ENCODE measurements at regions not wholly inside any gene's neighbourhood (a gene's known extent, or its start where the extent isn't known, plus 50 kb on each side); places are given as distances from the start of the nearest gene placed in this dataset.

- Histone ChIP-seq H3K27me3 (ENCODE audit: insufficient read depth, low read length) (no peaks in the 10 kb centered on the region), H3K9me3 (ENCODE audit: control insufficient read depth, low read depth, low read length) (no peaks in the 10 kb centered on the region), H2AK5ac (ENCODE audit: insufficient read length, low read length) (no peak overlapping the region), H3K4me2 (ENCODE audit: insufficient read depth, insufficient read length, low read length) (no peak overlapping the region), H3K4ac (ENCODE audit: low read depth, low read length) (no peak overlapping the region), H4K91ac (ENCODE audit: insufficient read length, low read depth, low read length) (no peak overlapping the region), H3K18ac (ENCODE audit: insufficient read length, low read depth, low read length) (no peak overlapping the region), H3K79me1 (ENCODE audit: insufficient read depth, low read depth, low read length, poor library complexity, severe bottlenecking) (no peaks in the 10 kb centered on the region), H2BK5ac (ENCODE audit: insufficient read length, low read length) (no peak overlapping the region), H3K14ac (ENCODE audit: insufficient read depth, low read length) (no peak overlapping the region), H3K79me2 (ENCODE audit: insufficient read depth, low read length) (no peaks in the 10 kb centered on the region), H2AFZ (ENCODE audit: low read length) (no peak overlapping the region), H2BK12ac (ENCODE audit: insufficient read length, low read depth, low read length) (no peak overlapping the region), H3K23ac (ENCODE audit: insufficient read length, low read depth, low read length) (no peak overlapping the region), H2BK15ac (ENCODE audit: low read depth, low read length) (no peak overlapping the region), H2BK20ac (ENCODE audit: low read depth, low read length, poor library complexity, severe bottlenecking) (no peak overlapping the region), H3K27ac (ENCODE audit: insufficient read length, low read depth, low read length) (no peak overlapping the region), H3K9ac (ENCODE audit: extremely low read depth, insufficient read length, low read length) (no peak overlapping the region), H4K5ac (ENCODE audit: insufficient read length, low read depth, low read length) (no peak overlapping the region), H3K23me2 (ENCODE audit: insufficient read length, low read depth, low read length, poor library complexity, severe bottlenecking) (no peaks in the 10 kb centered on the region), H3T11ph (ENCODE audit: low read length) (no peak overlapping the region), H2BK120ac (ENCODE audit: low read depth, low read length, poor library complexity, severe bottlenecking) (no peak overlapping the region), H3K56ac (ENCODE audit: insufficient read length, low read depth, low read length) (no peak overlapping the region), H3K4me1 (ENCODE audit: insufficient read depth, low read length) (no peaks in the 10 kb centered on the region), H4K8ac (replicated peaks; ENCODE audit: insufficient read length, low read depth, low read length) (no peak overlapping the region), H4K20me1 (ENCODE audit: control insufficient read depth, insufficient read depth, insufficient read length) (no peaks in the 10 kb centered on the region)
- no peaks in the 10 kb centered on the region for H3K36me3 Mint-ChIP-seq (ENCODE audit: insufficient read depth in 1 of 3, low read depth in 3 of 3)
- H3K4me1 Mint-ChIP-seq = peaks cover 0 to 8% of the 10 kb centered on the region in 2 experiments; a peak in 2 of 4 replicates
- no peaks in the 10 kb centered on the region for H3K9me3 Mint-ChIP-seq
- no peak for DNase-seq
- no peak for TF ChIP-seq CTCF (conservative IDR thresholded peaks at IDR 0.05)
- H3K4me3 Mint-ChIP-seq = no peak overlapping the region
- no peaks in the 10 kb centered on the region for H3K27me3 Mint-ChIP-seq (ENCODE audit: low read depth)
- WGBS (ENCODE audit: extremely low coverage, insufficient read length, low lambda C conversion rate) = no CpG with 5 or more reads among the region's 2 CpGs
- no peak overlapping the region for H3K27ac Mint-ChIP-seq
Observed at GRCh38 chr4:33532821-33533220, 2711.5 kb downstream of the ARAP2 start.

Data from H9 (cell line).